Muscle layer of colon (tissue), 2 donors: ENCODE measurements at regions not wholly inside any gene's neighbourhood (a gene's known extent, or its start where the extent isn't known, plus 50 kb on each side); places are given as distances from the start of the nearest gene placed in this dataset.
A peak's percentile ranks its signal among the peaks of the same experiment; 100 is the strongest.

Source experiments
- H3K27ac ChIP-seq: one replicate; pipeline ENCODE4 v1.7.0; 2013; ENCODE audit warnings: low read depth, mild to moderate bottlenecking, low read length, moderate library complexity
- H3K27me3 ChIP-seq, 2 donors: one replicate each; pipeline ENCODE4 v1.7.0; 2013; ENCODE audit warnings: low read length in 2 of 2, mild to moderate bottlenecking in 2 of 2; ENCODE audit not compliant: insufficient read depth in 2 of 2, control insufficient read depth in 1 of 2
- H3K36me3 ChIP-seq: one replicate; pipeline ENCODE4 v1.7.0; 2013; ENCODE audit warnings: mild to moderate bottlenecking, low read length; ENCODE audit not compliant: insufficient read depth
- H3K4me1 ChIP-seq: one replicate; pipeline ENCODE4 v1.7.0; 2013; ENCODE audit warnings: mild to moderate bottlenecking, low read length; ENCODE audit not compliant: insufficient read depth
- H3K4me3 ChIP-seq, 2 donors: one replicate each; pipeline ENCODE4 v1.7.0; 2013; ENCODE audit warnings: low read length in 2 of 2, low read depth in 1 of 2, mild to moderate bottlenecking in 1 of 2, moderate library complexity in 1 of 2
- H3K9ac ChIP-seq: one replicate; pipeline ENCODE4 v1.7.0; 2013; ENCODE audit warnings: low read length
- H3K9me3 ChIP-seq: one replicate; pipeline ENCODE4 v1.7.0; 2013; ENCODE audit warnings: mild to moderate bottlenecking, low read length
- donor health status: abdominal sarcoma.
- donor health status: Adenocarcinoma of cecum.

DNA sequence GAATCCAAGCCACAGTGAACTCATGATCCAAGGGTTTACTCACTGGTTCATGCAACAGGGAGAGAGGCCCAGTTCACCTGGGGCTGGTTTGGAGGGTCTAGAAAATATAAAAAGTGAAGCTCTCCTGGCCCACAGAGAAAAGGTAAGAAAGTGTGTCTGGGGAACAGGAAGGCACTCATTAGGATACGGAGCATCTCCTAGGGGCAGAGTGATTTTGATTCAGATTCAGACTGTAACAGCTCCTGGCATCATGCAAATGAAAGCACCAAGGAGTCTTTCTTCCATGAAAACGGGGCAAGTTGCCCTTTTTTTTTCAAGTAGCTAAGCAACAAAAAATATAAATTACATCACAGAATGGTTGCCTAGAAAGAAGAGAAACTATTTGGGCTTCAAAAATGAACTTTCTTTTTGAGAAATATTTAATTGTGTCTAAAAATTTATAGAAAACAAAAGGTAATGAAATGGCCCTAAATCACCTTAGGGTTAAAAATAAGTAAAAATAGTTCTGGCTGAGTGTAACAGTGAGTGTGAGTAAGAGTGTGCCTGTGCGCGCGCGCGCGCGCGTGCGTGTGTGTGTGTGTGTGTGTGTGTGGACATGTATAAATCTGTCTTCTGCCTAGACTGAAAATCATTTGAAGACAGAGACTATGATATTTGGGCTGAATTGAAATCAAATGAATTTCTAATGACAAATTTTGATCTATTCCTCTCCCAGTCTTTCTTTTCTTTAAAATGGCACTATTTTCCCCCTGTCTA lies 177.8 kb upstream of the ZNF462 start:
- Histone ChIP-seq H3K9ac (no peak overlapping the region), H3K27ac (no peak overlapping the region), H3K27me3 (no peaks in the 10 kb centered on the region), H3K9me3 (no peaks in the 10 kb centered on the region), H3K36me3 (no peaks in the 10 kb centered on the region), H3K4me1 (peaks cover 7% of the 10 kb centered on the region), H3K4me3 (no peak overlapping the region)

DNA sequence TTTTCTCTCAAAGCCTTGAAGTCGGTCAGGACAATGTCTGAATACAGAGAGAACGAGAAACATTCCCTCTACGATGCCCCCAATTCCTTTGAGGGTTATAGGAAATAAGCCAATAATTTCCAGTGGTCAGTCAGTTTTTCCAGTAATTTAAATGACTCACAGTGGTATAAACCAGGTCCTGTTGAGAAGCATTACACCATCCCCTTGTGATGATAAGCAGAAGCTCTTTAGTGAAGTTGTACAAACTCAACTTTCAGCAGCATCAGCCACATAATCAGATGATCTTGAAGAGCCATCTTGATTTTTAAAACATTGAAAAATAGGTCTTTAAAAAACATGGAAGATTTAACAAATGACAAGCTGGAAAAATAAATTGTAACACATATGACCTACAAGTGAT lies 173.9 kb upstream of the ZNF462 start:
- H3K27ac ChIP-seq = no peak overlapping the region

DNA sequence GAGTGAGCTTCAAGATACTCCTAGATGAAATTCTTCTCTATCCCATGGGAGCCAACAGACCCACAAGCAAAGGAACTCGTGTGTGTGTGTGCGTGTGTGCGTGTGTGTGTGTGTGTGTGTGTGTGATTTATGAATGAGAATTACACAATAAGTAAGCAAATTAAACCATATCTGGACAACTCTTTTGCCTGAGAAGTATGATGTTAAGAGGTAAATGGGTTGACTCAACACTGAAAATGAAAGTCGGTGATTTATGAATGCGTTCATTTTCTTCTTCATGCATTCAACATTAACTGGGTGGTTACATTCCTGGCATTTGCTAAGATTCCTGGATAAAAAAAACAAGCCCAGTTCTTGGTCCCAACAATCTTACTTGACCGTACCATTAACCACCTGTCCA lies 171.3 kb upstream of the ZNF462 start:
- H3K9ac ChIP-seq = no peak overlapping the region
- H3K27me3 ChIP-seq = no peaks in the 10 kb centered on the region
- no peaks in the 10 kb centered on the region for H3K9me3 ChIP-seq
- H3K4me3 ChIP-seq = no peak overlapping the region
- no peaks in the 10 kb centered on the region for H3K36me3 ChIP-seq
- H3K4me1 ChIP-seq = peaks cover 7% of the 10 kb centered on the region
- no peak overlapping the region for H3K27ac ChIP-seq

More for the DNA sequence above, 173.9 kb upstream of the ZNF462 start:
- Histone ChIP-seq H3K27me3 (no peaks in the 10 kb centered on the region), H3K4me3 (no peak overlapping the region), H3K9ac (no peak overlapping the region), H3K36me3 (no peaks in the 10 kb centered on the region), H3K4me1 (peaks cover 7% of the 10 kb centered on the region), H3K9me3 (no peaks in the 10 kb centered on the region)

DNA sequence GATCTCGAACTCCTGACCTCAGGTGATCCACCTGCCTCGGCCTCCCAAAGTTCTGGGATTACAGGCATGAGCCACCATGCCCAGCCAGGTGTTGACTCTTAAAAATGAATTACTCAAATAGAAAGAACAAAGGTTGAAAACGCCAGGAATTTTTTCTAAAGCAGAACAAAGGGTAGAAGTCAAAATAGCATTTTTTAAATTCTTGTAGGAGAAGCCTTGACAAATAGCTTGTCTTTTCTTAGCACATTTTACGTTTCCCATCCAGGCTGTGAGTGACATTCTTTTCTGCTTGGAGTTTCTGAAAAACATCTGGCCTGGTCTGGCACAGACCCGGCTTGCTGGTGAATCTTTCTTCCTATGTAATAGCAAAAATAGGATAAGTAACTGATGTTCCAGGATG lies 169.4 kb upstream of the ZNF462 start:
- peaks cover 19% of the 10 kb centered on the region for H3K4me1 ChIP-seq
- no peak overlapping the region for H3K27ac ChIP-seq
- no peaks in the 10 kb centered on the region for H3K27me3 ChIP-seq
- H3K9me3 ChIP-seq = no peaks in the 10 kb centered on the region
- H3K36me3 ChIP-seq = no peaks in the 10 kb centered on the region
- no peak overlapping the region for H3K4me3 ChIP-seq
- no peak overlapping the region for H3K9ac ChIP-seq

DNA sequence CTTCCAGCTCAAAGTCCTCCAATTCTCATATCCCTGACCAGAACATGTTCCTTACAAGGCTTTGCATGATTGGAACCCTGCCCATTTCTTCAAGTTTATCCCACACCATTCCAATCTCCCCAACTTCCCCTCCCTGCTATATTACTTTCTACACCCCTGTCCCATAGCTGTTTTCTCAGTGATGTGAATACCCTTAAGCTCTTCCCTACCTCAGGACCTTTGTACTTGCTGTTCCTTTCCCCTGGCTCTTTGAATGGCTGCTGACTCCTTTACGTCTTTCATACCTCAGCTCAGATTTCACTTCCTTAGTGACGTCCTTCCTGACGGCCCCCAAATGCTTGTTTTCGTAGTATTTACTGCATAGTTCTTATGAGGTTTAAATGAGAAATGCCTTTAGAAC lies 166.2 kb upstream of the ZNF462 start:
- no peaks in the 10 kb centered on the region for H3K9me3 ChIP-seq
- H3K27ac ChIP-seq = no peak overlapping the region
- H3K27me3 ChIP-seq = no peaks in the 10 kb centered on the region
- H3K4me1 ChIP-seq = peaks cover 14% of the 10 kb centered on the region
- H3K9ac ChIP-seq = no peak overlapping the region
- no peak overlapping the region for H3K4me3 ChIP-seq
- H3K36me3 ChIP-seq = no peaks in the 10 kb centered on the region

DNA sequence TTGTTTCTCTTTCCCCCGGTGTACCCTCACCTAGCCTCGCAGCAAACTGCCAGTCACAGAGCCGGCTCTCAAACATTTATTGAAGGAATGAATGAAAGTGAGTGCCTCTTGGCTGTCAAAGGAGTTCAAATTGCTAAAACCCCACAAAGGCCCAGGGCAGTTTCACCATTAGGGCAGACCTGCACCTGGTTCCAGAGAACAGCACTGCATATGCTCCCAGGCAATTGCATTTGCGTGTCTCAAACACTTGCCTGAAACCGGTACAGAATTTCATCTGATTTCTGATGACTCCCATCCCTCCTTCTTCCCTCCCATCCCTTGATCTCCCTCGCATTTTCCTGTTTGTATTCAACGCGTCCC lies 165.6 kb upstream of the ZNF462 start:
- Histone ChIP-seq H3K9ac (no peak overlapping the region), H3K4me1 (peaks cover 14% of the 10 kb centered on the region), H3K27ac (no peak overlapping the region), H3K4me3 (peak overlapping the region in 1 of 2 donors; percentile 55), H3K9me3 (no peaks in the 10 kb centered on the region), H3K36me3 (no peaks in the 10 kb centered on the region), H3K27me3 (no peaks in the 10 kb centered on the region)

DNA sequence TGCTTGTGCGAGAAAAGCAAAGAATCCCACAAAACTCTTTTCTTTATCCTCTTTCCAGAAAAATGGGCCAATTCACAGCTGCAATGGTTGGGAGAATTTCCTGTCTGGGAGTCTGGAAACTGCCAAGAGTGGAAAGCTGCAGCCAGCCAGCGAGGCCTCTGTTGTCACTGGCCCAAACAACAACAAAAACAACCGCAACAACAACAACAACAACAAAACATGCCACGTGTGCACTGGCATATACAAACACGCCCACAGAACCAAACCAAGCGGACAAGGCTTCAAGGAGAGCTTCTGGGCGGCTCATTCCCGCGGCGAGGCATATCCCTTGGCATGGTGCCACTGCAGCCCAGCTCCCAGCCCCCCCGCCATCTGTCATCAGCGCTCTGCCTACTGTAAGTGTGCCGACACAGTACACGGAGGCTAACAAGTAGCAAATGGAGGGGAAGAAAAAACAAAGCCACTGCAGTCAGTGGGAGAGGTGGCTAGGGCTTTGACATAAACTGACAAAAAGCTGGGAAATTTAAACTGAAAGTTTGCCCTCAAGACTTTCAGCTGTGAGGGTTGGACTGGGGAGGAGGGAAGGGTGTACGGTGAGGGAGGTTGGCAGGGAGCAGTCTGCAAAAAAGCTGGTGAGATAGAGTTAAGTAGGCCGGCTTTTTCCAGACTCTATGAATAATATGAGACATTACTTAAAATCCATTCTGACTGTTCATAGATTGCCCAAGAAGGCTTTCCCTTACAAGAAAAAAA lies 165.0 kb upstream of the ZNF462 start:
- Histone ChIP-seq H3K4me3 (peak overlapping the region; percentile 23 to 55), H3K4me1 (peaks cover 14% of the 10 kb centered on the region), H3K27ac (peak overlapping the region; percentile 26), H3K36me3 (no peaks in the 10 kb centered on the region), H3K9me3 (no peaks in the 10 kb centered on the region), H3K27me3 (no peaks in the 10 kb centered on the region), H3K9ac (no peak overlapping the region)

DNA sequence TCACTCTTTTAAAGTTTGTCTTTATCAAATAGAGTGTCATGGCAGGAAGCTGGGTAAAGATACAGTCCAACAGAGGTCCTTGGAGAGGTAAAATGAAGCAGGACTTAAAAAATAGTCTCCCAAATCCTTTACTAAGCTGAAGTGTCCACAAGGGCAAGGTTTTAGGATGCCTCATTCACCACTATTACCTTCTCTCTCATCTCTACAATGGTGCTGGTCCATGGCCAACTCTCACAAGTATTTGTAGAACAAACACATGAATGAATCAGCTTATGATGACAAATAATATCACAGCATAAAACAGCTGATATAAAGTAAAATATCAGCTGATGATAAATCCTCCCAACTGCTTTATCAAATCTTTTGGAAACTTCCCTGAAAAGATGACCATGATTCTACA lies 162.3 kb upstream of the ZNF462 start:
- Histone ChIP-seq H3K4me3 (no peak overlapping the region), H3K9ac (no peak overlapping the region), H3K9me3 (no peaks in the 10 kb centered on the region), H3K27me3 (no peaks in the 10 kb centered on the region), H3K36me3 (no peaks in the 10 kb centered on the region), H3K4me1 (peaks cover 14% of the 10 kb centered on the region), H3K27ac (no peak overlapping the region)

DNA sequence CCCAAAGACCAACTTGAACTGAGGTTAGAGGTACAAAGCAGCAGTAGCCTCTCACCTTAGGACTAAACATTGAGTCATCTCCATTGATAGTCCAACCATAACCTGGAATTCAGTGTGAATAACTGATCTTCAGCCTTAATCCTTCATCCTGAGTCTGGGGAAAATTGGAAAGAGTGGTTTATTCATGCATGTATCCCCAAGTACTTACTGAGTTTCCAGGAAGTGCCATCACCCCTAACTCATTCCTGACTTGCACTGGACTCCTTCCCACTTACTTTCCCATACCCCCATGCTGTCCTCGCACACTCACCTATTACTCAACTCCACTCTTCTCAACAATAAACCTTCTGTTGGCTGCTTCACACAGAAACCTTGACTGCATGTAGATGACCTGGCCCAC lies 161.4 kb upstream of the ZNF462 start:
- Histone ChIP-seq H3K27ac (no peak overlapping the region), H3K4me1 (peaks cover 14% of the 10 kb centered on the region), H3K36me3 (no peaks in the 10 kb centered on the region), H3K9ac (no peak overlapping the region), H3K27me3 (no peaks in the 10 kb centered on the region), H3K4me3 (no peak overlapping the region), H3K9me3 (no peaks in the 10 kb centered on the region)

DNA sequence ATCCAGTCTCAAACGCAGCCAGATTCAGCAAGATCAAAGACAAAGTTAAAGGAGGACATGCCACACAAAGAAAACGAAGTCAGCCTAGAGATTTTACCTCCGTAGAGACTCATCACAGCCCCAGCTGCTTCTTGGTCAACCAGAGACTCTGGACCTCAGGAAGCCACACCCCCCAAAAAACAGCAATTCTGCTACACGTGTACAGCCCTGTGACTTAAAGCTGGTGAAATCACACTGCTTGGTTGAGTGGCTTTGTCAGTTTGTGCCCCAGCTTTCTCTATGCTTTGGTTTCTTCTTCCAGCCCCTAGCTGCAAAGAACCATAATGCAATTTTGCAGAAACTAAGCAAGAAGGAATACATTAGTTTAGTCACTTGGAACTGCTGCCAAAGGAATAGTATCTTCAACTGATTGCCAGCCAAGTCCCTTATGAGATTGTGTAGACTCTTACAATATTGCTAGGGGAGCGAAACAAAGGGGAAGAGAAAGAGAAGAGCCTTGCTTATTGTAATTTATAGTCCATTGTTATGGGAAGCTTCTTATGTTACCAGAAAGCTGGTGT lies 158.8 kb upstream of the ZNF462 start:
- peaks cover 16% of the 10 kb centered on the region for H3K4me1 ChIP-seq
- H3K36me3 ChIP-seq = no peaks in the 10 kb centered on the region
- H3K27me3 ChIP-seq = no peaks in the 10 kb centered on the region
- H3K9me3 ChIP-seq = no peaks in the 10 kb centered on the region
- no peak overlapping the region for H3K4me3 ChIP-seq
- H3K9ac ChIP-seq = no peak overlapping the region
- no peak overlapping the region for H3K27ac ChIP-seq

DNA sequence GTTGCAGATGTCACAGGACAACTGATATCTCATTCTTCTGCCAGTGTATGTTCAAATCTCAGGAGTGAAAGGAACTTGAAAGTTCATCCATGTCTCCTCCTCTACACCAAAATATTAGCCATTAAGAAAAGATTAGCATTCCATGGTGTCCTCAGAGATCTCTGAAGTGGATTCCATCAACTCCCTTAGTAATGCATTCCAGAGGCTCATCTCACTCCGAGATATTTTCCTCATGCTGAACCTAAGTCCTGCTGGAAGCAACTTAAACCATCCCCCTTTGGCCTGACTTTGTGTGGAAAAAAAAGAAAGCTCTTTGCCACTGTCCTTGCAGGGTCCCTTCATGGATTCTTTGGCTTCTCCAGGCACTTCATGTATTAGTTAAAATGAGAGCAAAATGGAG lies 155.7 kb upstream of the ZNF462 start:
- Histone ChIP-seq H3K4me1 (peaks cover 16% of the 10 kb centered on the region), H3K4me3 (no peak overlapping the region), H3K9me3 (no peaks in the 10 kb centered on the region), H3K9ac (no peak overlapping the region), H3K36me3 (no peaks in the 10 kb centered on the region), H3K27me3 (no peaks in the 10 kb centered on the region), H3K27ac (no peak overlapping the region)
